ENCODE measurements at regions not wholly inside any gene's neighbourhood (a gene's known extent, or its start where the extent isn't known, plus 50 kb on each side); places are given as distances from the start of the nearest gene placed in this dataset.

DNA sequence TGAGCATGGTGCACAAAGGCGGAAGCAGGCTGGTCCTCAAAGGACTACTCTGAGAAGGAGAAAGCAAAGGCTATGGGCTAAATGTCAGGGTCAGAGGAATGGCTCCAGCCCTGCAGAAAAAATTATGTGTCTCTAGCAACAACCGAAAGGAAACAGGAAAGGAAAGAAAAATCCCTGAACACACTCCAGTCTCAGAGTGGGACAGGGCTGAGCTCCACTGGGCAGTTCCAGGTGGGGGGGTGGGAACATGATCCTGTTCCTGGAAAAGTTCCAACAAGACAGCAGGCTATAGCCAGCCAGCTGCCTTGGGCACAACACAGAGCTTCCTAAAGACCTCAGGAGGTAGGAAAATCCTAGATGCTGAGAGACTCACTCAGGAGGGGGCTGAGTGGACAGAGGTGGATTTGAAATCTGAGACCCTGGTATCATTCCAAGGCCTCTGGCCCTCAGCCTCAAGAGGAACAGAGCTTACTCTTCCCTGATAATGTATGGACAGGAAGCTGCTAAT lies 1088.2 kb downstream of the TBC1D22A start:
- ChIA-PET CTCF (no interaction called here), POLR2A (no interaction called here)
- Histone ChIP-seq H3K36me3 (ENCODE audit: control insufficient read depth, insufficient read depth, low read length) (no peaks in the 10 kb centered on the region), H3K27me3 (ENCODE audit: control insufficient read depth, insufficient read depth, low read length) (no peaks in the 10 kb centered on the region), H3K4me3 (ENCODE audit: low read depth, low read length) (no peak overlapping the region)
- TF ChIP-seq, protein P1, sequence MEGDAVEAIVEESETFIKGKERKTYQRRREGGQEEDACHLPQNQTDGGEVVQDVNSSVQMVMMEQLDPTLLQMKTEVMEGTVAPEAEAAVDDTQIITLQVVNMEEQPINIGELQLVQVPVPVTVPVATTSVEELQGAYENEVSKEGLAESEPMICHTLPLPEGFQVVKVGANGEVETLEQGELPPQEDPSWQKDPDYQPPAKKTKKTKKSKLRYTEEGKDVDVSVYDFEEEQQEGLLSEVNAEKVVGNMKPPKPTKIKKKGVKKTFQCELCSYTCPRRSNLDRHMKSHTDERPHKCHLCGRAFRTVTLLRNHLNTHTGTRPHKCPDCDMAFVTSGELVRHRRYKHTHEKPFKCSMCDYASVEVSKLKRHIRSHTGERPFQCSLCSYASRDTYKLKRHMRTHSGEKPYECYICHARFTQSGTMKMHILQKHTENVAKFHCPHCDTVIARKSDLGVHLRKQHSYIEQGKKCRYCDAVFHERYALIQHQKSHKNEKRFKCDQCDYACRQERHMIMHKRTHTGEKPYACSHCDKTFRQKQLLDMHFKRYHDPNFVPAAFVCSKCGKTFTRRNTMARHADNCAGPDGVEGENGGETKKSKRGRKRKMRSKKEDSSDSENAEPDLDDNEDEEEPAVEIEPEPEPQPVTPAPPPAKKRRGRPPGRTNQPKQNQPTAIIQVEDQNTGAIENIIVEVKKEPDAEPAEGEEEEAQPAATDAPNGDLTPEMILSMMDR (IDR thresholded peaks at IDR 0.05; ENCODE audit: insufficient read depth, low read depth, low read length): no peak
- no peak for DNase-seq (ENCODE audit: low read depth)

DNA sequence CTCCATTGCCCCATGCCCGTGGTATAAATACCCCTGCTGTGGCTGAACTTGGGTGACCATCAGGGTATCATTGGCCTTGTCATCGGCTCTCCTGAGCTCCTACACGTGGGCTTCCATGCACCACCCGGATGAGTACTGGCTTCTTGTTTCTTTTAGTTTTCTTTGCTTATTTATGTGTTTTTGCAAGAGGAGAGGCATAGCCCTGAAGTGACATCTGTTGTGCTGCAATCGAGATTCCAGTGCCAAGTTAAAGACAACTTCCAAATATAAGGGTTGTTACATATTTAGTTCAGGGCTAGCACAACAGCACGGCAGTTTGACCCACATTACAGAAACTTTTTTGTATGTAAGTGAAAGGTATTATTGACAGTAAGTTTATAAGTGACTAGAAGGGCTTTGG lies 1087.1 kb downstream of the TBC1D22A start:
- Histone ChIP-seq H3K36me3 (ENCODE audit: control insufficient read depth, insufficient read depth, low read length) (no peaks in the 10 kb centered on the region), H3K27me3 (ENCODE audit: control insufficient read depth, insufficient read depth, low read length) (no peaks in the 10 kb centered on the region), H3K4me3 (ENCODE audit: low read depth, low read length) (no peak overlapping the region)
- DNase-seq (ENCODE audit: low read depth): no peak
- TF ChIP-seq, protein P1 (IDR thresholded peaks at IDR 0.05; ENCODE audit: insufficient read depth, low read depth, low read length): no peak
- CTCF ChIA-PET: no interaction called here
- POLR2A ChIA-PET: no interaction called here

DNA sequence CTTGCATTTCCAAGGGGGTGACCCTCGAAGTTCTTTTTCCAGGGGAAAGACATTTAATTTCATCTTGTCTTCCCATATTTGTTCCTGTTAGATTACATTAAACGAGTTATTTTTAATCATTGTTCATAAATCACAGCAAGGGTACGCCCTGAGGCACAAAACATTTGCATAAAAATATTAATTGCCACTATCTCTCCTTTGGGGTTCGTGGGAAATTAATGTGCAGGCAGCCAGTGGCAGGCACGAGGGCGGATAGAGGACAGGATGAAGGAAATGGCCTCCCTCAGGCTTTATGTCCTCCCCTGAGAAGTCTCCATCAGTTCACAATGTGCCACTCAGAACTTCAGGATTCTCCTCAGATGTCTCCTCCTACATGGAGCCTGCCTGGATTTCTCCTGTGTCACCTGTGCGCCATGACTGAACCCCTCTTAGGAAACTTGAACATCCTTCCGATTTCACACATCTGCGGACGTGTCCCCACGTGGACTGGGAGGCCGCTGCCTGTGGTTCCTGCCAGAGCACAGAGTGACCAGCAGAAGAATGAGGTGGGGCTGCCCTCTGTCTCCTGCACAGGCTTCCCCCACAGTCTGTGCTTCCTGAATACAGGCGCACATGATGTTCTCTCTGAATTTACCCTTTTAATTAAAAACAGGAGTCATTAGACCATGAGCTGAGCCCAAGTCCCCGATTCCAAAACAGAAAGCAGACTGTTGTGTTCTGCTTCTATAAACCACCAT lies 1085.9 kb downstream of the TBC1D22A start:
- ChIA-PET CTCF (no interaction called here), POLR2A (no interaction called here)
- Histone ChIP-seq H3K36me3 (ENCODE audit: control insufficient read depth, insufficient read depth, low read length) (no peaks in the 10 kb centered on the region), H3K27me3 (ENCODE audit: control insufficient read depth, insufficient read depth, low read length) (no peaks in the 10 kb centered on the region), H3K4me3 (ENCODE audit: low read depth, low read length) (no peak overlapping the region)
- TF ChIP-seq, protein P1 (IDR thresholded peaks at IDR 0.05; ENCODE audit: insufficient read depth, low read depth, low read length): no peak
- DNase-seq (ENCODE audit: low read depth): no peak

DNA sequence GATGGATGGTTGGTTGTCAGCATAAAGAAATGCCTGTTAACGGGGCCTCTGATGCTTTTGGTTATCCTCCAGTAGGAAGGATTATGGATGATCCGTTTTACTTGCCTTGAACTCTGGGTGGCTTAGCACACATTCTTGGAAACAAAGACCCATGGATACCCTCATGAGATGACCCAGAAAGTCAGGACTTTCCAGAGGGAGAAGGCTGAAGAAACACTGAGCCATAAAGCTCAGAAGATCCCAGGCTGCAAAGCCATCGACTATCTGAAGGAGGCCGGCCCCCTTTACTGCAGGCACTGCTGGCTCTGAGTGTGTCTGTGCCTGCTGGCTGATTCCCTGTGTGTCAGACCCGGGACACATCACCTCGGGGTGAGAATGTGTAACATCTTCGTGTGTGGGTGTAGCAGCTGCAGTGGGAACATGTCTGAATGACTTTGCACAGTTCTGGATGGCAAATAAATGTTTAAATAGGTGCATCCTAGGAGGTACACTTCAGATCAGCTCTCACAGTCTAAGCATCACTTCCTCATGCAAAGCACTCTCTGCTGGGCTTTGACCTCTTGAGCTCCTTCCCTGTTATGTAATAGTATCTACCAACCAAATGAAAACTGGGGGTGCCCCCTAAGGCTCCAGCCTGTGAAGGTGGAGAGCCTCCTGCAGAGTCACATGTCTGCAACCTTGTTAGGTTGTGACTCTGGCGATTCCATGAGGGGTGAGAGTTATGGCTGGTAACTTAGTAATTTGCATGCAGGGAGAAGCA lies 1084.9 kb downstream of the TBC1D22A start:
- Histone ChIP-seq H3K36me3 (ENCODE audit: control insufficient read depth, insufficient read depth, low read length) (no peaks in the 10 kb centered on the region), H3K4me3 (ENCODE audit: low read depth, low read length) (no peak overlapping the region), H3K27me3 (ENCODE audit: control insufficient read depth, insufficient read depth, low read length) (no peaks in the 10 kb centered on the region)
- ChIA-PET CTCF (no interaction called here), POLR2A (no interaction called here)
- TF ChIP-seq, protein P1 (IDR thresholded peaks at IDR 0.05; ENCODE audit: insufficient read depth, low read depth, low read length): no peak
- DNase-seq (ENCODE audit: low read depth): no peak

DNA sequence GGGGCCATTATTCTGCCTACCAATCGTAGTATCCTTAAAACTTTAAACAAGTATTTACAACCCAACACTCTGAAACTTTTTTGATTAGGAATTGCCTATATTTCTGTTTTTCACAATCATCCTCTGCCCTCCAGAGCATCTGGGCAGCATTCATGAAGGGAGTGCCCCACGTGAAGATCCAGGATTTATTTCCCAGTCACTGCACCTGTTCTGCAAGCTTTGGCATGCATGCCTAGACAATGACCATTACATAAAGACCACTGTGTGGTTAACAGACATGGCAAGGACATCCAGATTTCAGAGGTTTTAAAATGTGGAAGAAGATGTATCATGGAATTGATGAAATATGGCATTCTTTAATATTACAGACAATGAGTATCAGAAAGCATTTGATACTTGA lies 1083.8 kb downstream of the TBC1D22A start:
- DNase-seq (ENCODE audit: low read depth): no peak
- ChIA-PET POLR2A (no interaction called here), CTCF (no interaction called here)
- TF ChIP-seq, protein P1 (IDR thresholded peaks at IDR 0.05; ENCODE audit: insufficient read depth, low read depth, low read length): no peak
- Histone ChIP-seq H3K36me3 (ENCODE audit: control insufficient read depth, insufficient read depth, low read length) (no peaks in the 10 kb centered on the region), H3K4me3 (ENCODE audit: low read depth, low read length) (no peak overlapping the region), H3K27me3 (ENCODE audit: control insufficient read depth, insufficient read depth, low read length) (no peaks in the 10 kb centered on the region)

Measured in BJ (cell line).